ENCODE measurements at regions not wholly inside any gene's neighbourhood (a gene's known extent, or its start where the extent isn't known, plus 50 kb on each side); places are given as distances from the start of the nearest gene placed in this dataset.

DNA sequence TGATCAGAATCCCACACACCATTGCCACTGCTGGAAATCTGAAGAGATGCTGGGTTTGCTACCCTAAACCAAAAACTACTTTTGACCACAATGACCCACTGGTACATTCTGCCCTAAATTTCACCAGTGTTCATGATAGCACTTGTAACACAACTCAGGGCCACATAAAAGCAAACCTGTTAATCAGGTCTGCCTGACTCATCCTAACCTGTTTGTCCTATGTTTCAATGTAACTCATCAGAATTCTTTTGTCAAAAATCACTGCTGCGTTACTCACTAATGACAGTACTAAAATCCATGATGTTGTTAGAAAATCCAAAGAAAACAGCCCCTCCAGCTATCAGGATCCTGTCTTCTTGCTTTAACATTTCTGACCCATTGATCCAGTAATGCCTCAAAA, 55.6 kb upstream of the XCR1 start:
- H2BK15ac ChIP-seq (ENCODE audit: low read depth, low read length): no peak overlapping the region
- H2BK5ac ChIP-seq (ENCODE audit: low read depth, low read length, poor library complexity, severe bottlenecking): no peak overlapping the region
- H4K20me1 ChIP-seq (ENCODE audit: insufficient read depth, low read length): no peaks in the 10 kb centered on the region
- no peak overlapping the region for H3K18ac ChIP-seq (ENCODE audit: low read depth, low read length)
- ATAC-seq (ENCODE audit: low read depth) (no peak), DNase-seq (no peak)
- no peaks in the 10 kb centered on the region for H3K9me1 ChIP-seq (ENCODE audit: insufficient read depth, low read length)
- H3K4me1 ChIP-seq (ENCODE audit: control insufficient read depth, insufficient read depth, low read length): no peaks in the 10 kb centered on the region
- no peak overlapping the region for H4K5ac ChIP-seq (ENCODE audit: low read depth, low read length)
- ChIA-PET POLR2A (ENCODE audit: unreplicated experiment) (no interaction called here), CTCF (interaction anchor here (2.4 kb wide), 1 partner anchor 125 kb away, joined by 8 read pairs; the partner anchor contains the start of gene CCR1)
- WGBS, 2 experiments (ENCODE audit: extremely low coverage in 2 of 2, insufficient read length in 1 of 2): no CpG with 5 or more reads among the region's 1 CpG
- intact Hi-C loops (cut with micrococcal nuclease) (loop anchor here (5.0 kb wide), 1 partner anchor 1046 kb away; no protein-coding TSS in a partner anchor), in situ Hi-C loops (cut with MboI; ENCODE audit: low sequenced_read_pairs) (loop anchor here (10.0 to 25.0 kb wide), 2 partner anchors 292 to 1046 kb away; partner anchors contain the start of genes CCR5 and CLEC3B), dilution Hi-C loops (cut with HindIII; ENCODE audit: low sequenced_read_pairs, unreplicated experiment) (no loop called here)
- no TSS peak for BruUV-seq (replicated peaks)
- no peak overlapping the region for H3K27ac ChIP-seq (ENCODE audit: insufficient read depth, low read length)
- H3K23ac ChIP-seq (ENCODE audit: low read depth, low read length): no peak overlapping the region
- no peak overlapping the region for H4K8ac ChIP-seq (ENCODE audit: low read depth in 2 of 2, low read length in 2 of 2)
- H3K9ac ChIP-seq (ENCODE audit: low read depth, low read length): no peak overlapping the region
- H3K4ac ChIP-seq (ENCODE audit: low read depth, low read length): no peak overlapping the region
- no peak overlapping the region for H3K56ac ChIP-seq (ENCODE audit: extremely low read depth, insufficient read depth, low read length)
- no peak overlapping the region for H2BK120ac ChIP-seq (ENCODE audit: low read depth, low read length)
- TF ChIP-seq RAD21 (IDR thresholded peaks at IDR 0.05; ENCODE audit: low read length): no peak
- TF ChIP-seq FOS (IDR thresholded peaks at IDR 0.05; ENCODE audit: low read depth, low read length): no peak
- no peak for TF ChIP-seq MXI1 (IDR thresholded peaks at IDR 0.05; ENCODE audit: borderline replicate concordance, low read depth, low read length)
- no peak for TF ChIP-seq RCOR1 (IDR thresholded peaks at IDR 0.05; ENCODE audit: insufficient replicate concordance, low read length)
- TF ChIP-seq, protein P1, sequence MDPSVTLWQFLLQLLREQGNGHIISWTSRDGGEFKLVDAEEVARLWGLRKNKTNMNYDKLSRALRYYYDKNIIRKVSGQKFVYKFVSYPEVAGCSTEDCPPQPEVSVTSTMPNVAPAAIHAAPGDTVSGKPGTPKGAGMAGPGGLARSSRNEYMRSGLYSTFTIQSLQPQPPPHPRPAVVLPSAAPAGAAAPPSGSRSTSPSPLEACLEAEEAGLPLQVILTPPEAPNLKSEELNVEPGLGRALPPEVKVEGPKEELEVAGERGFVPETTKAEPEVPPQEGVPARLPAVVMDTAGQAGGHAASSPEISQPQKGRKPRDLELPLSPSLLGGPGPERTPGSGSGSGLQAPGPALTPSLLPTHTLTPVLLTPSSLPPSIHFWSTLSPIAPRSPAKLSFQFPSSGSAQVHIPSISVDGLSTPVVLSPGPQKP (IDR thresholded peaks at IDR 0.05; ENCODE audit: borderline replicate concordance, low read depth, low read length): no peak
- no peak overlapping the region for H2AFZ ChIP-seq (replicated peaks; ENCODE audit: low read length, poor library complexity)
- H3K9me3 ChIP-seq (ENCODE audit: control insufficient read depth, insufficient read depth, low read length): no peaks in the 10 kb centered on the region
- H4K91ac ChIP-seq (ENCODE audit: insufficient read depth, low read depth, low read length): no peak overlapping the region
- no peak overlapping the region for H3K14ac ChIP-seq (replicated peaks; ENCODE audit: low read depth, low read length)
- H3K36me3 ChIP-seq (ENCODE audit: control insufficient read depth, insufficient read depth, low read length): no peaks in the 10 kb centered on the region
- H2AK5ac ChIP-seq (ENCODE audit: low read depth, low read length): no peak overlapping the region
- no peak overlapping the region for H2BK20ac ChIP-seq (ENCODE audit: low read depth, low read length)
- H3K4me2 ChIP-seq (ENCODE audit: low read depth, low read length): no peak overlapping the region
- H2AK9ac ChIP-seq (replicated peaks; ENCODE audit: low read depth, low read length, poor library complexity): no peak overlapping the region
- no peaks in the 10 kb centered on the region for H3K79me1 ChIP-seq (ENCODE audit: low read depth in 1 of 2, low read length in 2 of 2)
- no peak overlapping the region for H3K4me3 ChIP-seq (ENCODE audit: insufficient read depth, low read depth, low read length)
- peaks cover 2% of the 10 kb centered on the region; the same call in 1 of the 2 replicates for H3K27me3 ChIP-seq (ENCODE audit: control insufficient read depth, insufficient read depth, low read length)

All from IMR-90 (cell line).